K562 (cell line): ENCODE measurements at regions not wholly inside any gene's neighbourhood (a gene's known extent, or its start where the extent isn't known, plus 50 kb on each side); places are given as distances from the start of the nearest gene placed in this dataset.

Experiments used
- ATAC-seq: fragments of 200-7000 bp; cut with Tn5 transposase; 3 replicates; pipeline ENCODE4 v1.9.1; 2020; ENCODE audit warnings: moderate library complexity
- BruUV-seq: library from RNA; stranded (reverse); fragments of 400-500 nt; replicated peaks from 2 replicates; lab custom pipeline; 2021; lab: Mats Ljungman, UMichigan
- CTCF ChIA-PET: fragments of 300-600 bp; formaldehyde crosslinking; extraction: SDS; loops from one replicate; lab custom pipeline; 2021; ENCODE audit warnings: low intra/inter-chr PET ratio; lab: Yijun Ruan, JAX
- POLR2A ChIA-PET: fragments of 300-600, 350-650 bp; sonication (Branson Sonifier 250); formaldehyde crosslinking; extraction: SDS; loops from one replicate; lab custom pipeline; 2021; ENCODE audit warnings: antibody characterized with exemption, inconsistent platforms; lab: Yijun Ruan, JAX
- DNase-seq, 4 experiments: peaks; one replicate each; pipeline versions ENCODE4 v3.0.0 to v3.0.0-alpha.2; 2011 to 2018; ENCODE audit warnings: low spot score in 3 of 4, mixed read lengths in 3 of 4; ENCODE audit errors: extremely low read depth in 1 of 4
- FAIRE-seq: peaks from 2 replicates; lab custom pipeline; 2011; peaks lifted over from hg19 to GRCh38; lab: Jason Lieb, UNC
- H2AFZ ChIP-seq: 2 replicates; pipeline ENCODE4 v1.6.0; 2011; ENCODE audit warnings: low read depth, low read length, control low read depth, inconsistent platforms
- H3K27ac ChIP-seq: fragments of 200-600 bp; 3 replicates; pipeline ENCODE4 v1.8.0; 2011; ENCODE audit warnings: low read depth, mild to moderate bottlenecking, control low read depth, inconsistent platforms, low read length, moderate library complexity, mixed read lengths; ENCODE audit errors: extremely low read depth
- H3K27me3 ChIP-seq, 2 experiments: fragments of 300-600 bp in 1 of 2; 2 replicates in 1 of 2; 3 replicates in 1 of 2; pipeline versions ENCODE4 v1.6.0 to v1.8.0; 2011; ENCODE audit warnings: inconsistent platforms in 2 of 2, low read length in 2 of 2, mild to moderate bottlenecking in 1 of 2, mixed read lengths in 1 of 2, moderate library complexity in 1 of 2; ENCODE audit not compliant: control insufficient read depth in 2 of 2, insufficient read depth in 2 of 2
- H3K36me3 ChIP-seq: fragments of 300-600 bp; 3 replicates; pipeline ENCODE4 v1.8.0; 2011; ENCODE audit warnings: mild to moderate bottlenecking, low read length, inconsistent platforms; ENCODE audit not compliant: control insufficient read depth, insufficient read depth
- H3K4me1 ChIP-seq, 2 experiments: fragments of 200-600 bp in 1 of 2; replicated peaks in 1 of 2; 2 replicates in 1 of 2; 3 replicates in 1 of 2; pipeline versions ENCODE4 v1.5.1 to v1.8.0; 2011; ENCODE audit warnings: inconsistent platforms in 2 of 2, low read length in 2 of 2, mild to moderate bottlenecking in 1 of 2, mixed read lengths in 1 of 2, moderate library complexity in 1 of 2; ENCODE audit not compliant: control insufficient read depth in 2 of 2, insufficient read depth in 2 of 2
- H3K4me2 ChIP-seq: 2 replicates; pipeline ENCODE4 v1.6.1; 2011; ENCODE audit warnings: low read length, control low read depth, inconsistent platforms, mixed read lengths; ENCODE audit not compliant: insufficient read depth
- H3K4me3 ChIP-seq: fragments of 200-600 bp; sonication (generic), shearing (Covaris generic); 2 replicates; pipeline ENCODE4 v1.5.1; 2016; ENCODE audit warnings: control low read depth, inconsistent platforms
- H3K79me2 ChIP-seq: fragments of 200-600 bp; 3 replicates; pipeline ENCODE4 v1.8.0; 2011; ENCODE audit warnings: low read length, inconsistent platforms; ENCODE audit not compliant: control insufficient read depth, insufficient read depth
- H3K9ac ChIP-seq, 2 experiments: 2 replicates each; pipeline versions ENCODE4 v1.6.0 to v1.6.1; 2011; ENCODE audit warnings: low read depth in 2 of 2, low read length in 2 of 2, control low read depth in 1 of 2, inconsistent platforms in 1 of 2, mild to moderate bottlenecking in 1 of 2, mixed read lengths in 1 of 2; ENCODE audit not compliant: insufficient read depth in 1 of 2
- H3K9me1 ChIP-seq: one replicate; pipeline ENCODE4 v1.6.0; 2011; ENCODE audit warnings: inconsistent platforms, mild to moderate bottlenecking, low read length, moderate library complexity; ENCODE audit not compliant: control insufficient read depth, insufficient read depth
- H3K9me3 ChIP-seq: replicated peaks from 2 replicates; pipeline ENCODE4 v1.5.1; 2011; ENCODE audit warnings: low read depth, low read length, inconsistent platforms; ENCODE audit not compliant: control insufficient read depth, insufficient read depth
- H4K20me1 ChIP-seq: replicated peaks from 2 replicates; pipeline ENCODE4 v1.6.1; 2011; ENCODE audit warnings: low read length, inconsistent platforms, mixed read lengths; ENCODE audit not compliant: control insufficient read depth, insufficient read depth
- ARHGAP35 ChIP-seq: fragments of 450-650 bp; IDR thresholded peaks from 2 replicates; pipeline ENCODE4 v1.6.1; 2018; ENCODE audit not compliant: partially characterized antibody
- DDX20 ChIP-seq: fragments of 450-650 bp; IDR thresholded peaks from 2 replicates; pipeline ENCODE4 v1.6.1; 2016; ENCODE audit warnings: missing genetic modification characterization, low read depth, mild to moderate bottlenecking, missing compliant biosample characterization, moderate library complexity
- GATAD2B ChIP-seq: fragments of 450-650 bp; IDR thresholded peaks from 2 replicates; pipeline ENCODE4 v1.6.1; 2017; ENCODE audit warnings: mild to moderate bottlenecking, borderline replicate concordance
- HMG20A ChIP-seq: fragments of 450-650 bp; formaldehyde crosslinking; conservative IDR thresholded peaks from 2 replicates; pipeline ENCODE4 v1.4.0; 2020; ENCODE audit warnings: mild to moderate bottlenecking, mixed read lengths
- KLF6 ChIP-seq: fragments of 250-450 bp; sonication (Bioruptor Pico); IDR thresholded peaks from 2 replicates; pipeline ENCODE4 v1.4.0; 2020; ENCODE audit warnings: mild to moderate bottlenecking, moderate library complexity, borderline replicate concordance
- RBM39 ChIP-seq: fragments of 200-400 bp; formaldehyde crosslinking; optimal IDR thresholded peaks from 2 replicates; pipeline ENCODE3; 2018; ENCODE audit warnings: low read depth, low read length
- SAP30 ChIP-seq: fragments of 200-600 bp; sonication (generic); IDR thresholded peaks from 2 replicates; pipeline ENCODE4 v1.6.1; 2012; ENCODE audit warnings: borderline replicate concordance, low read depth, mild to moderate bottlenecking, moderate library complexity, low read length, control low read depth, inconsistent platforms; ENCODE audit not compliant: insufficient read depth, poor library complexity, severe bottlenecking
- TEAD4 ChIP-seq, 2 experiments: sonication (generic) in 1 of 2; formaldehyde crosslinking in 1 of 2; IDR thresholded peaks; 2 replicates each; pipeline versions ENCODE4 v1.6.1 to v1.8.0; 2012 to 2022; ENCODE audit warnings: borderline replicate concordance in 1 of 2, inconsistent platforms in 1 of 2, low read length in 1 of 2, mild to moderate bottlenecking in 1 of 2, missing genetic modification reagents in 1 of 2
- YBX1 ChIP-seq: fragments of 450-650 bp; IDR thresholded peaks from 2 replicates; pipeline ENCODE4 v1.7.1; 2016; ENCODE audit warnings: mild to moderate bottlenecking
- ZNF512 ChIP-seq: IDR thresholded peaks from 2 replicates; pipeline ENCODE4 v1.6.1; 2016; ENCODE audit warnings: missing genetic modification characterization, missing compliant biosample characterization
- ZNF551 ChIP-seq: fragments of 250-450 bp; sonication (Bioruptor Pico); IDR thresholded peaks from 2 replicates; pipeline ENCODE4 v1.5.0; 2021; ENCODE audit warnings: mild to moderate bottlenecking, moderate library complexity
- ZNF780A ChIP-seq: fragments of 250-450 bp; sonication (Bioruptor Pico); IDR thresholded peaks from 2 replicates; pipeline ENCODE4 v1.5.0; 2021; ENCODE audit warnings: mild to moderate bottlenecking
- WGBS: fragments of 100-300 bp; shearing (Covaris generic); methylation state at CpG from one replicate; pipeline ENCODE4 v1.1.6; 2016; ENCODE audit warnings: low coverage, mixed read lengths; ENCODE audit not compliant: insufficient coverage; ENCODE audit errors: missing lambda C conversion rate; 5-methylcytosine and 5-hydroxymethylcytosine counted together
- in situ Hi-C: fragments of 300-500 bp; cut with MboI; formaldehyde crosslinking; loops from 4 replicates; pipeline ENCODE4 v1.15.0; 2018; ENCODE audit warnings: inconsistent platforms, mixed read lengths
- intact Hi-C: fragments of 100-400 bp; cut with micrococcal nuclease; formaldehyde crosslinking; loops from 2 replicates; pipeline ENCODE4 v1.14.2; 2022
- TF ChIP-seq, protein P1 (sequence below): sonication (generic); formaldehyde crosslinking; IDR thresholded peaks from 2 replicates; pipeline ENCODE4 v1.8.1; 2023; ENCODE audit warnings: mild to moderate bottlenecking, missing genetic modification reagents

DNA sequence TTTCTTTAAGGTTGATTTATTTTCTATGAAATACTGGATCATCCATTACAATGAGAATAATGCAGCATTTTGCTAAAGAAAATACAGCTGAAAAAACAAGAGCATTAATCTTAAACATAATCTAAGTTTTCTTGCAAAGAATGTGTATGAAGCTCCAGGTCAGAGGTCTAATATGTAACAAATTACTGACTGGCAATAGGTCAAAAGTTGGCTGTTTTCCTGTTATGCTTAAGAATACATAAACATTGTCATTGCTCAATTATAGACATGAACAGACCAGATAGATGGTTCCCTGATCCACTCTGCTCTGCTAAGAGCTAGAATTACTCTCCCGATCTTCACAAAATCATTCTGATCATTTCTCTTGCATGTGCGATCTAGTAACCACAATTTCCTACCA lies 718.6 kb downstream of the PDHA2 start:
- H3K9me1 ChIP-seq: no peaks in the 10 kb centered on the region
- FAIRE-seq (no peak), ATAC-seq (no peak), DNase-seq (no peak)
- H4K20me1 ChIP-seq: no peaks in the 10 kb centered on the region
- in situ Hi-C loops (no loop called here), intact Hi-C loops (no loop called here)
- POLR2A ChIA-PET: no interaction called here
- CTCF ChIA-PET: no interaction called here
- no peak overlapping the region for H2AFZ ChIP-seq
- no peak overlapping the region for H3K4me2 ChIP-seq
- no TSS peak for BruUV-seq
- no peak overlapping the region for H3K9ac ChIP-seq
- no peaks in the 10 kb centered on the region for H3K36me3 ChIP-seq
- TF ChIP-seq HMG20A: no peak
- no peak for TF ChIP-seq GATAD2B
- TF ChIP-seq TEAD4 (IDR thresholded peaks at IDR 0.05; ENCODE audit: low read length): no peak
- TF ChIP-seq TEAD4 (CRISPR knock-in tag; IDR thresholded peaks at IDR 0.05; ENCODE audit: borderline replicate concordance): no peak
- TF ChIP-seq SAP30: no peak
- no peak for TF ChIP-seq DDX20 (tag)
- no peak for TF ChIP-seq ZNF551 (CRISPR knock-in tag)
- no peak overlapping the region for H3K27ac ChIP-seq
- H3K4me3 ChIP-seq: no peak overlapping the region
- no peaks in the 10 kb centered on the region for H3K27me3 ChIP-seq
- no peaks in the 10 kb centered on the region for H3K4me1 ChIP-seq
- no peaks in the 10 kb centered on the region for H3K79me2 ChIP-seq
- 0 out of 2 replicates have a peak, but pooled peaks cover 2% of the 10 kb centered on the region for H3K9me3 ChIP-seq
- WGBS: 3% methylated on average over 2 of the region's 2 CpGs

GRCh38 chr4:96566755-96567154 lies 726.9 kb downstream of the PDHA2 start:
- Histone ChIP-seq H3K36me3 (no peaks in the 10 kb centered on the region), H3K79me2 (no peaks in the 10 kb centered on the region), H3K4me1 (no peaks in the 10 kb centered on the region), H2AFZ (no peak overlapping the region), H3K9me3 (no peaks in the 10 kb centered on the region), H3K27ac (no peak overlapping the region), H3K9ac (no peak overlapping the region), H3K9me1 (no peaks in the 10 kb centered on the region), H3K4me3 (no peak overlapping the region), H3K27me3 (no peaks in the 10 kb centered on the region), H3K4me2 (no peak overlapping the region), H4K20me1 (no peaks in the 10 kb centered on the region)
- 0% methylated on average over 2 of the region's 2 CpGs for WGBS
- DNase-seq (no peak), FAIRE-seq (peak; percentile 6), ATAC-seq (no peak)
- in situ Hi-C loops (no loop called here), intact Hi-C loops (no loop called here)
- no TSS peak for BruUV-seq
- ChIA-PET CTCF (no interaction called here), POLR2A (no interaction called here)
- no peak for TF ChIP-seq ZNF512 (tag)
- no peak for TF ChIP-seq RBM39
- TF ChIP-seq YBX1: no peak
- no peak for TF ChIP-seq ARHGAP35
- TF ChIP-seq ZNF780A (CRISPR knock-in tag): no peak
- TF ChIP-seq, protein P1, sequence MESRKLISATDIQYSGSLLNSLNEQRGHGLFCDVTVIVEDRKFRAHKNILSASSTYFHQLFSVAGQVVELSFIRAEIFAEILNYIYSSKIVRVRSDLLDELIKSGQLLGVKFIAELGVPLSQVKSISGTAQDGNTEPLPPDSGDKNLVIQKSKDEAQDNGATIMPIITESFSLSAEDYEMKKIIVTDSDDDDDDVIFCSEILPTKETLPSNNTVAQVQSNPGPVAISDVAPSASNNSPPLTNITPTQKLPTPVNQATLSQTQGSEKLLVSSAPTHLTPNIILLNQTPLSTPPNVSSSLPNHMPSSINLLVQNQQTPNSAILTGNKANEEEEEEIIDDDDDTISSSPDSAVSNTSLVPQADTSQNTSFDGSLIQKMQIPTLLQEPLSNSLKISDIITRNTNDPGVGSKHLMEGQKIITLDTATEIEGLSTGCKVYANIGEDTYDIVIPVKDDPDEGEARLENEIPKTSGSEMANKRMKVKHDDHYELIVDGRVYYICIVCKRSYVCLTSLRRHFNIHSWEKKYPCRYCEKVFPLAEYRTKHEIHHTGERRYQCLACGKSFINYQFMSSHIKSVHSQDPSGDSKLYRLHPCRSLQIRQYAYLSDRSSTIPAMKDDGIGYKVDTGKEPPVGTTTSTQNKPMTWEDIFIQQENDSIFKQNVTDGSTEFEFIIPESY (CRISPR knock-in tag): no peak
- no peak for TF ChIP-seq KLF6 (CRISPR knock-in tag)
